Activated CD4-positive, alpha-beta T cell treated with anti-CD3 and anti-CD28 coated beads, Interleukin-2, amount 10 ng/mL, durations not matched to agents 7 days and 5 days (primary cell): ENCODE measurements at regions not wholly inside any gene's neighbourhood (a gene's known extent, or its start where the extent isn't known, plus 50 kb on each side); places are given as distances from the start of the nearest gene placed in this dataset.
"Not testable (repeated sequence)": the region's sequence is repeated elsewhere in the genome, so short reads cannot be mapped to it uniquely, and the experiment has no call there.

Experiments used
- CTCF ChIA-PET: fragments of 350-600 bp; sonication (Branson Sonifier 250); formaldehyde crosslinking; loops from one replicate; lab custom pipeline; 2021; ENCODE audit warnings: antibody characterized with exemption; lab: Charles Lee
- POLR2A ChIA-PET: fragments of 350-600 bp; sonication (Branson Sonifier 250); formaldehyde crosslinking; loops from one replicate; lab custom pipeline; 2021; ENCODE audit warnings: antibody characterized with exemption; lab: Charles Lee
- DNase-seq: peaks from one replicate; pipeline ENCODE4 v3.0.0-alpha.2; 2020
- H3K27ac Mint-ChIP-seq: one replicate; pipeline ENCODE4 v1.8.0; 2021; ENCODE audit warnings: mild to moderate bottlenecking, moderate library complexity, mixed read lengths
- H3K27me3 Mint-ChIP-seq: one replicate; pipeline ENCODE4 v1.8.0; 2021; ENCODE audit warnings: mixed read lengths
- H3K36me3 Mint-ChIP-seq: one replicate; pipeline ENCODE4 v1.8.0; 2021; ENCODE audit warnings: low read depth, mixed read lengths
- H3K4me1 Mint-ChIP-seq: one replicate; pipeline ENCODE4 v1.8.0; 2021; ENCODE audit warnings: mixed read lengths
- H3K4me3 Mint-ChIP-seq: one replicate; pipeline ENCODE4 v1.8.0; 2021; ENCODE audit warnings: mild to moderate bottlenecking, moderate library complexity, mixed read lengths
- H3K9me3 Mint-ChIP-seq: one replicate; pipeline ENCODE4 v1.8.0; 2021; ENCODE audit warnings: mixed read lengths

DNA sequence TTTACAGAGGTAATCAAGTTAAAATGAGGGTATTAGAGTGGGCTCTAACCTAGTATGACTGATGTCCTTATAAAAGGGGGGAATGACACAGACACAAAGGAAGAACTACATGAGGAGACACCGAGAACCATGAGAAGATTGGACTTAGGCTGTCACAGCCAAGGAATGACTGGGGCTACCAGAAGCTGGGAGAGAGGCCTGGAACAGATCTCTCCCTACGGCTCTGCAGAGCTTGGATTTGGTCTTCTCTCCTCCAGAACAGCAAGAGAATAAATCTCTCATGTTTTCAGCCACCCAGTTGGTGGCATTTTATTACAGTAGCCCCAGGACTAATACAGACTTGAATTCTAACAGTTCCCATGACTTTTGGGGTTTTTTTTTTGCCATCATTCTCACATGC is 110.8 kb downstream of the PSMG1 start:
- CTCF ChIA-PET = interaction anchor here (0.6 kb wide), 1 partner anchor 197 kb away, joined by 4 read pairs; no protein-coding TSS in a partner anchor
- H3K27me3 Mint-ChIP-seq = peaks cover 18% of the 10 kb centered on the region

GRCh38 chr21:39071623-39072214 is 111.5 kb downstream of the PSMG1 start:
- H3K4me1 Mint-ChIP-seq = no peaks in the 10 kb centered on the region
- CTCF ChIA-PET = no interaction called here

More for the DNA sequence above, 110.8 kb downstream of the PSMG1 start:
- POLR2A ChIA-PET = no interaction called here
- no peak overlapping the region for H3K4me3 Mint-ChIP-seq
- DNase-seq = no peak
- H3K9me3 Mint-ChIP-seq = peaks cover 12% of the 10 kb centered on the region
- no peak overlapping the region for H3K27ac Mint-ChIP-seq
- H3K36me3 Mint-ChIP-seq = no peaks in the 10 kb centered on the region
- H3K4me1 Mint-ChIP-seq = no peaks in the 10 kb centered on the region

DNA sequence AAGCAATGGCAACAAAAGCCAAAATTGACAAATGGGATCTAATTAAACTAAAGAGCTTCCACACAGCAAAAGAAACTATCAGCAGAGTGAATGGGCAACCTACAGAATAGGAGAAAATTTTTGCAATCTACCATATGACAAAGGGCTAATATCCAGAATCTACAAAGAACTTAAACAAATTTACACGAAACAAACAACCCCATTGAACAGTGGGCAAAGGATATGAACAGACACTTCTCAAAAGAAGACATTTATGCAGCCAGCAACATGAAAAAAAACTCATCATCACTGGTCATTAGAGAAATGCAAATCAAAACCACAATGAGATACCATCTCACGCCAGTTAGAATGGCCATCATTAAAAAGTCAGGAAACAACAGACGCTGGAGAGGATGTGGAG is 113.4 kb downstream of the PSMG1 start:
- H3K27ac Mint-ChIP-seq, POLR2A ChIA-PET, H3K4me1 Mint-ChIP-seq, DNase-seq, H3K4me3 Mint-ChIP-seq, H3K9me3 Mint-ChIP-seq, H3K36me3 Mint-ChIP-seq: not testable (repeated sequence)
- peaks cover 17% of the 10 kb centered on the region for H3K27me3 Mint-ChIP-seq
- CTCF ChIA-PET = interaction anchor here (1.2 kb wide), 1 partner anchor 8 kb away, joined by 3 read pairs; no protein-coding TSS in a partner anchor

More at GRCh38 chr21:39071623-39072214, 111.5 kb downstream of the PSMG1 start:
- DNase-seq = no peak
- Mint-ChIP-seq H3K27me3 (peaks cover 15% of the 10 kb centered on the region), H3K4me3 (no peak overlapping the region), H3K9me3 (peaks cover 12% of the 10 kb centered on the region), H3K36me3 (no peaks in the 10 kb centered on the region), H3K27ac (no peak overlapping the region)
- POLR2A ChIA-PET = no interaction called here

GRCh38 chr21:39066829-39067780 is 116.1 kb downstream of the PSMG1 start:
- Mint-ChIP-seq H3K27ac (no peak overlapping the region), H3K27me3 (peaks cover 15% of the 10 kb centered on the region), H3K4me3 (no peak overlapping the region), H3K36me3 (no peaks in the 10 kb centered on the region), H3K4me1 (no peaks in the 10 kb centered on the region), H3K9me3 (peaks cover 2% of the 10 kb centered on the region)
- POLR2A ChIA-PET = no interaction called here
- CTCF ChIA-PET = no interaction called here
- no peak for DNase-seq

DNA sequence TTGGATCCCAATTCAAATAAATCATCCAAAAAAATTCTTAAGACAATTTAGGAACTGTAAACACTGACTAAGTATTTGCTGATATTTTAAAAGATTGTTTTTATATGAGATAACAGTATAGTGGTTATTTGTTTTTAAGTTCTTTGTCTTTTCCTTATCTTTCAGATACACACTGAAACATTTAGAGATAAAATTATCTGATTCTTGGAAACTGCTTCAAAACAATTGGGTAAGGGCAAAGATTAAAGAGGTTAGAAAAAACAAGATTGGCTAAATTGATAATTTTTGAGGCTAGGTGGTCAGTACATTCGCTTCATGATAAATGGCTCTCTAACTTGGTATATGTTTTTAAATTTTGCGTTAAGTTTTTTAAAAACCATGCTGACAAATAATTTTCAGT is 117.3 kb downstream of the PSMG1 start:
- ChIA-PET CTCF (no interaction called here), POLR2A (no interaction called here)
- H3K27ac Mint-ChIP-seq = no peak overlapping the region
- H3K36me3 Mint-ChIP-seq = no peaks in the 10 kb centered on the region
- no peak overlapping the region for H3K4me3 Mint-ChIP-seq
- H3K4me1 Mint-ChIP-seq = no peaks in the 10 kb centered on the region
- peaks cover 15% of the 10 kb centered on the region for H3K27me3 Mint-ChIP-seq
- no peak for DNase-seq
- H3K9me3 Mint-ChIP-seq = peaks cover 2% of the 10 kb centered on the region

DNA sequence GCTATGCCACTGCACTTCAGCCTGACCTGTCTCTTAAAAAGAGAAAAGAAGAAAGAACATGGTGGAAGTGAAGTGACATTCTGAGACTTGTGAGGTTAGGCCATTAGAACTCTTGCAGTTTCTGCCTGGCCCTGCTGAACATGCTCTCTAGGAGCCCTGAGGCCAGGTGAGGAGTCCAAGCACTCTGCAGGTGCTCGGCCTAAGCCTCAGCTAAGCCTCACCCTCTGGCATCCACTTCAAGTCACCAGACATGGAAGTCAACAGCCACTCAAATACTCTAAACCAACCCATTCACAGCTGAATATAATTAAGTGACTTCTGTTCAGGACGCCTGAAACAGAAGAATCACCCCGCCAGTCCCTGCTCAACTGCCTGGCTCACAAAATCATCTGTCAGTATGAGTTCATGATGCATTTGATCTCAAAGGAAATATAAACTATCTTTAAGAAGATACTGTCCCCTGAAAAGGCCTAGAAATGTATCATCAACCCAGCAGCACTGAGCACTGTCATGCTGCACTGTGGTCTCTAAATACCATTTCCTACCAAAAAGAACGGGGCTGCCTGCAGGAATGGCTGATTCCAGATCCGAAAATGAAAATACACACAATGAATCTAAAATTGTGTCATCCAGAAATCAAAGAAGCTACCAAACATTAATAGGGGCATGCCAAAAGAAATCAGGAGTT is 118.8 kb downstream of the PSMG1 start:
- ChIA-PET CTCF (no interaction called here), POLR2A (no interaction called here)
- no peak for DNase-seq
- no peak overlapping the region for H3K4me3 Mint-ChIP-seq
- H3K36me3 Mint-ChIP-seq = no peaks in the 10 kb centered on the region
- peaks cover 2% of the 10 kb centered on the region for H3K9me3 Mint-ChIP-seq
- H3K27me3 Mint-ChIP-seq = peaks cover 10% of the 10 kb centered on the region
- H3K4me1 Mint-ChIP-seq = no peaks in the 10 kb centered on the region
- no peak overlapping the region for H3K27ac Mint-ChIP-seq

DNA sequence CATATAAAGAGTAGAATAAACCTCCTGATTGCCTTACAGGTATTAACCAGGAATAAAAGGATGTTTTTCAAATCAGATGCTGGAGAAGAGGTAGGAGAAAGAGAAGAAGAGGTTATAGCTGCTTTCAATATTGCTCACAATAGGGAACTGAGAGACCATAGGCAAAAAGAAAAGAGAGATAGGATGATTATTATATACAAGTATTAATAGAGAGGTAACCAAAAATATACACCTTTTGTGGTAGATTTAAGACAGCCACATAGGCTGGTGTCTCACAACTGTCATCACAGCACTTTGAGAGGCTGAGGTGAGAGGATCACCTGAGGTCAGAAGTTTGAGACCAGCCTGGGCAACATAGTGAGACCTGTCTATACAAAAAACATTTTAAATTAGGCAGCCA is 119.7 kb downstream of the PSMG1 start:
- no peaks in the 10 kb centered on the region for H3K36me3 Mint-ChIP-seq
- no peak overlapping the region for H3K4me3 Mint-ChIP-seq
- H3K27me3 Mint-ChIP-seq = peaks cover 5% of the 10 kb centered on the region
- peaks cover 2% of the 10 kb centered on the region for H3K9me3 Mint-ChIP-seq
- H3K27ac Mint-ChIP-seq = no peak overlapping the region
- no peaks in the 10 kb centered on the region for H3K4me1 Mint-ChIP-seq
- no peak for DNase-seq
- CTCF ChIA-PET = interaction anchor here (0.6 to 0.8 kb wide), 2 partner anchors 18 to 40 kb away, joined by 3 read pairs; no protein-coding TSS in a partner anchor
- POLR2A ChIA-PET = no interaction called here

- POLR2A ChIA-PET = no interaction called here
- CTCF ChIA-PET = no interaction called here
- Mint-ChIP-seq H3K27me3 (peaks cover 4% of the 10 kb centered on the region), H3K27ac (no peak overlapping the region), H3K4me3 (no peak overlapping the region), H3K36me3 (no peaks in the 10 kb centered on the region), H3K9me3 (peaks cover 2% of the 10 kb centered on the region), H3K4me1 (no peaks in the 10 kb centered on the region)
- DNase-seq = no peak
Measured at GRCh38 chr21:39062196-39062595, 121.1 kb downstream of the PSMG1 start.

- POLR2A ChIA-PET = no interaction called here
Measured at GRCh38 chr21:39061766-39062165, 121.5 kb downstream of the PSMG1 start.

GRCh38 chr21:39060485-39061083 is 122.7 kb downstream of the PSMG1 start:
- no peaks in the 10 kb centered on the region for H3K36me3 Mint-ChIP-seq
- no peak for DNase-seq
- no peak overlapping the region for H3K27ac Mint-ChIP-seq
- POLR2A ChIA-PET = no interaction called here
- H3K27me3 Mint-ChIP-seq = peaks cover 13% of the 10 kb centered on the region
- H3K9me3 Mint-ChIP-seq = peaks cover 2% of the 10 kb centered on the region
- CTCF ChIA-PET = no interaction called here
- H3K4me1 Mint-ChIP-seq = no peaks in the 10 kb centered on the region
- no peak overlapping the region for H3K4me3 Mint-ChIP-seq

More at GRCh38 chr21:39061766-39062165, 121.5 kb downstream of the PSMG1 start:
- H3K4me1 Mint-ChIP-seq = no peaks in the 10 kb centered on the region
- CTCF ChIA-PET = interaction anchor here (0.6 kb wide), 1 partner anchor 73 kb away, joined by 3 read pairs; no protein-coding TSS in a partner anchor
- peaks cover 2% of the 10 kb centered on the region for H3K9me3 Mint-ChIP-seq
- no peak overlapping the region for H3K27ac Mint-ChIP-seq
- H3K4me3 Mint-ChIP-seq = no peak overlapping the region
- no peak for DNase-seq
- no peaks in the 10 kb centered on the region for H3K36me3 Mint-ChIP-seq
- peaks cover 4% of the 10 kb centered on the region for H3K27me3 Mint-ChIP-seq

DNA sequence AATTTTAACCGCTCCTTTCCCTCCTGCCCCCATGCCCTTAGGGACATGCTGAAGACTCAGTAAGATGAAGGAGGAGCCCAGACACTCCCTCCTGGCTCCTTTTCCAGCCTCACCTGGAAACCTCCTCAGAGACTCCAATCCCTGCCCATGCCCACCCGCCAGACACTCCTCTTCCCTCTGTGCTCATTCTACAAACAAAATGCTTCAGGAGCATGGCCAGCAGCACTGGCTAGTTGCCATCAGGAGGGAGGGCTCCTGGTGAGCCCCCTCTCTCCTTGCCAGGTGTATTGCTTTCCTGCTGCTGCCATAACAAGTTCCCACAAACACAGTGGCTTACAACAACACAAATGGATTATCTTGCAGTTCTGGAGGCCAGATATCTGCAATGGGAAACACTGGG is 126.1 kb downstream of the PSMG1 start:
- H3K9me3 Mint-ChIP-seq = no peaks in the 10 kb centered on the region
- no peaks in the 10 kb centered on the region for H3K4me1 Mint-ChIP-seq
- no peak for DNase-seq
- H3K36me3 Mint-ChIP-seq = no peaks in the 10 kb centered on the region
- H3K4me3 Mint-ChIP-seq = no peak overlapping the region
- CTCF ChIA-PET = no interaction called here
- no peak overlapping the region for H3K27ac Mint-ChIP-seq
- peaks cover 10% of the 10 kb centered on the region for H3K27me3 Mint-ChIP-seq
- POLR2A ChIA-PET = no interaction called here

DNA sequence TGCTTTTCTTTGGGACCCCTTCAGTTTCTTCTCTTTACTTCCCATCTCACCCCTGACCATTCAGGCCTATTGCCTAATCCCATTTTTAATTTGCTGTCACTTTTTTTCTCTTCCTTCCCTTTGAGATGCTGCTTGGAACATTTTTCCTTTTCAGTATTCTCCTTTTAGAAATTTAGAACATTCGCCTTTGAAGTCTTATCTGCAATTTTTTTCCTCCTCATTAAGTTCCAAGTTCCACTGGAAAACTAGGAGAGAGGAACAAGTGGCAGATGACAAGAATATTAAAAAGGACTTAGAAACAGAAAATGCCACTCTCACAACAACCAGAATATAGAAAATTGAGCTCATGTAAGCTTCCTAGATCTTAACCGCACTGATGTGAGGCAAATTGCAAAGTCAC is 126.6 kb downstream of the PSMG1 start:
- no peaks in the 10 kb centered on the region for H3K9me3 Mint-ChIP-seq
- ChIA-PET POLR2A (no interaction called here), CTCF (no interaction called here)
- H3K27ac Mint-ChIP-seq = no peak overlapping the region
- peaks cover 10% of the 10 kb centered on the region for H3K27me3 Mint-ChIP-seq
- no peak overlapping the region for H3K4me3 Mint-ChIP-seq
- no peaks in the 10 kb centered on the region for H3K36me3 Mint-ChIP-seq
- DNase-seq = no peak
- H3K4me1 Mint-ChIP-seq = no peaks in the 10 kb centered on the region
